DND-41 (cell line): ENCODE measurements at regions not wholly inside any gene's neighbourhood (a gene's known extent, or its start where the extent isn't known, plus 50 kb on each side); places are given as distances from the start of the nearest gene placed in this dataset.

Experiments used
- ATAC-seq: fragments of 200-7000 bp; cut with Tn5 transposase; 3 replicates; pipeline ENCODE4 v1.9.1; 2021; ENCODE audit warnings: low read depth; ENCODE audit not compliant: insufficient read depth
- DNase-seq: peaks from one replicate; pipeline ENCODE4 v3.0.0-alpha.2; 2020
- H2AFZ ChIP-seq: 2 replicates; pipeline ENCODE4 v1.6.0; 2012; ENCODE audit warnings: low read depth, low read length
- H3K27ac ChIP-seq: 2 replicates; pipeline ENCODE4 v1.5.1; 2012; ENCODE audit warnings: low read length, inconsistent platforms
- H3K27me3 ChIP-seq: fragments of 200-600 bp; sonication (generic); 2 replicates; pipeline ENCODE4 v1.6.0; 2012; ENCODE audit warnings: low read length, mild to moderate bottlenecking, inconsistent platforms; ENCODE audit not compliant: insufficient read depth, poor library complexity
- H3K36me3 ChIP-seq: 2 replicates; pipeline ENCODE4 v1.5.1; 2012; ENCODE audit warnings: low read length, inconsistent platforms; ENCODE audit not compliant: insufficient read depth
- H3K4me1 ChIP-seq: 2 replicates; pipeline ENCODE4 v1.5.1; 2012; ENCODE audit warnings: mild to moderate bottlenecking, low read length; ENCODE audit not compliant: insufficient read depth
- H3K4me2 ChIP-seq: 2 replicates; pipeline ENCODE4 v1.6.0; 2012; ENCODE audit warnings: mild to moderate bottlenecking, moderate library complexity, low read length, inconsistent platforms; ENCODE audit not compliant: insufficient read depth
- H3K4me3 ChIP-seq, 2 experiments: fragments of 200-600 bp in 1 of 2; shearing (Covaris generic) in 1 of 2; 2 replicates each; pipeline ENCODE4 v1.5.1; 2012 to 2016; ENCODE audit warnings: inconsistent platforms in 2 of 2, low read length in 2 of 2, mild to moderate bottlenecking in 2 of 2, low read depth in 1 of 2, moderate library complexity in 1 of 2
- H3K79me2 ChIP-seq: 2 replicates; pipeline ENCODE4 v1.6.0; 2012; ENCODE audit warnings: low read length, inconsistent platforms; ENCODE audit not compliant: insufficient read depth
- H3K9ac ChIP-seq: 2 replicates; pipeline ENCODE4 v1.6.0; 2012; ENCODE audit warnings: low read depth, mild to moderate bottlenecking, inconsistent platforms, low read length, moderate library complexity
- H3K9me3 ChIP-seq: 2 replicates; pipeline ENCODE4 v1.5.1; 2012; ENCODE audit warnings: low read length, moderate library complexity, mild to moderate bottlenecking, inconsistent platforms; ENCODE audit not compliant: insufficient read depth, severe bottlenecking
- H4K20me1 ChIP-seq: 2 replicates; pipeline ENCODE4 v1.6.0; 2012; ENCODE audit warnings: low read length; ENCODE audit not compliant: insufficient read depth
- CTCF ChIP-seq: IDR thresholded peaks from 2 replicates; pipeline ENCODE4 v1.5.1; 2012; ENCODE audit warnings: borderline replicate concordance, low read length, moderate library complexity, mild to moderate bottlenecking; ENCODE audit not compliant: poor library complexity, severe bottlenecking; ENCODE audit errors: extremely low read depth
- EZH2 ChIP-seq: IDR thresholded peaks from 3 replicates; pipeline ENCODE4 v1.6.1; 2012; ENCODE audit warnings: borderline replicate concordance, low read depth, mild to moderate bottlenecking, moderate library complexity, low read length, inconsistent platforms; ENCODE audit not compliant: severe bottlenecking

- no peaks in the 10 kb centered on the region for H3K9me3 ChIP-seq
- no peaks in the 10 kb centered on the region for H3K36me3 ChIP-seq
- no peak overlapping the region for H3K27ac ChIP-seq
- ATAC-seq (no peak), DNase-seq (no peak)
- H3K79me2 ChIP-seq, result no peaks in the 10 kb centered on the region
- TF ChIP-seq CTCF (no peak), EZH2 (no peak)
- no peak overlapping the region for H3K4me3 ChIP-seq
- no peak overlapping the region for H2AFZ ChIP-seq
- no peak overlapping the region for H3K4me2 ChIP-seq
- H3K9ac ChIP-seq, result no peak overlapping the region
- H4K20me1 ChIP-seq, result no peaks in the 10 kb centered on the region
- H3K4me1 ChIP-seq, result peaks cover 8% of the 10 kb centered on the region
- no peaks in the 10 kb centered on the region for H3K27me3 ChIP-seq
These were observed 311.4 kb downstream of the TLE1 start for GRCh38 chr9:81377921-81378320.

- H2AFZ ChIP-seq, result no peak overlapping the region
- H3K36me3 ChIP-seq, result no peaks in the 10 kb centered on the region
- TF ChIP-seq EZH2, result no peak
- no peak for TF ChIP-seq CTCF
- ATAC-seq (no peak), DNase-seq (no peak)
- H3K4me1 ChIP-seq, result peaks cover 10% of the 10 kb centered on the region
- no peaks in the 10 kb centered on the region for H3K79me2 ChIP-seq
- H3K4me3 ChIP-seq, result no peak overlapping the region
- no peak overlapping the region for H3K9ac ChIP-seq
- H3K9me3 ChIP-seq, result no peaks in the 10 kb centered on the region
- H3K27ac ChIP-seq, result no peak overlapping the region
- no peak overlapping the region for H3K4me2 ChIP-seq
- no peaks in the 10 kb centered on the region for H3K27me3 ChIP-seq
- no peaks in the 10 kb centered on the region for H4K20me1 ChIP-seq
These were observed 312.0 kb downstream of the TLE1 start for GRCh38 chr9:81377320-81377719.

GRCh38 chr9:81375187-81376100, 313.9 kb downstream of the TLE1 start:
- Histone ChIP-seq H3K27ac (no peak overlapping the region), H3K9me3 (no peaks in the 10 kb centered on the region), H2AFZ (0 out of 2 replicates have a peak overlapping the region, but pooled peaks have one; percentile 33), H3K79me2 (no peaks in the 10 kb centered on the region), H3K4me1 (peaks cover 7% of the 10 kb centered on the region), H3K4me2 (no peak overlapping the region), H3K4me3 (no peak overlapping the region), H3K27me3 (no peaks in the 10 kb centered on the region), H4K20me1 (no peaks in the 10 kb centered on the region), H3K9ac (no peak overlapping the region), H3K36me3 (no peaks in the 10 kb centered on the region)
- no peak for TF ChIP-seq CTCF
- TF ChIP-seq EZH2, result no peak
- DNase-seq (no peak), ATAC-seq (no peak)
